HG02885 (cell line): ENCODE measurements at regions not wholly inside any gene's neighbourhood (a gene's known extent, or its start where the extent isn't known, plus 50 kb on each side); places are given as distances from the start of the nearest gene placed in this dataset.

ENCODE experiments used
- ATAC-seq: cut with Tn5 transposase; IDR thresholded peaks from one replicate; pipeline ENCODE4 v1.9.1; 2021; ENCODE audit warnings: mild to moderate bottlenecking; ENCODE audit not compliant: unreplicated experiment, poor library complexity

- ATAC-seq: no peak
Observed at GRCh38 chr1:228913626-228914414, 178.5 kb downstream of the RHOU start.

GRCh38 chr1:228914700-228915099 is 179.4 kb downstream of the RHOU start:
- no peak for ATAC-seq

GRCh38 chr1:228917342-228917741 is 182.1 kb downstream of the RHOU start:
- no peak for ATAC-seq

- ATAC-seq: no peak
Observed at GRCh38 chr1:228917755-228918154, 182.5 kb downstream of the RHOU start.

- ATAC-seq: no peak
Observed at GRCh38 chr1:228918335-228918734, 183.1 kb downstream of the RHOU start.

GRCh38 chr1:228919914-228920313 is 184.6 kb downstream of the RHOU start:
- ATAC-seq: no peak

- ATAC-seq: no peak
Observed at GRCh38 chr1:228920831-228921230, 185.6 kb downstream of the RHOU start.

- ATAC-seq: no peak
Observed at GRCh38 chr1:228921481-228921880, 186.2 kb downstream of the RHOU start.

- ATAC-seq: no peak
Observed at GRCh38 chr1:228922722-228923376, 187.6 kb downstream of the RHOU start.

GRCh38 chr1:228923973-228924686 is 188.9 kb downstream of the RHOU start:
- ATAC-seq: no peak

- no peak for ATAC-seq
Observed at GRCh38 chr1:228925691-228926090, 190.4 kb downstream of the RHOU start.

GRCh38 chr1:228927421-228927820 is 192.1 kb downstream of the RHOU start:
- ATAC-seq: no peak

- ATAC-seq: no peak
Observed at GRCh38 chr1:228927946-228928898, 192.9 kb downstream of the RHOU start.

- no peak for ATAC-seq
Observed at GRCh38 chr1:228929476-228930027, 194.3 kb downstream of the RHOU start.

GRCh38 chr1:228930479-228930957 is 195.2 kb downstream of the RHOU start:
- no peak for ATAC-seq

GRCh38 chr1:228933753-228934152 is 198.5 kb downstream of the RHOU start:
- ATAC-seq: no peak

- ATAC-seq: no peak
Observed at GRCh38 chr1:228935198-228935663, 200.0 kb downstream of the RHOU start.

GRCh38 chr1:228935855-228936727 is 200.8 kb downstream of the RHOU start:
- no peak for ATAC-seq

GRCh38 chr1:228936881-228937280 is 201.6 kb downstream of the RHOU start:
- ATAC-seq: no peak
